ENCODE measurements at regions not wholly inside any gene's neighbourhood (a gene's known extent, or its start where the extent isn't known, plus 50 kb on each side); places are given as distances from the start of the nearest gene placed in this dataset.
A peak's percentile ranks its signal among the peaks of the same experiment; 100 is the strongest.

DNA sequence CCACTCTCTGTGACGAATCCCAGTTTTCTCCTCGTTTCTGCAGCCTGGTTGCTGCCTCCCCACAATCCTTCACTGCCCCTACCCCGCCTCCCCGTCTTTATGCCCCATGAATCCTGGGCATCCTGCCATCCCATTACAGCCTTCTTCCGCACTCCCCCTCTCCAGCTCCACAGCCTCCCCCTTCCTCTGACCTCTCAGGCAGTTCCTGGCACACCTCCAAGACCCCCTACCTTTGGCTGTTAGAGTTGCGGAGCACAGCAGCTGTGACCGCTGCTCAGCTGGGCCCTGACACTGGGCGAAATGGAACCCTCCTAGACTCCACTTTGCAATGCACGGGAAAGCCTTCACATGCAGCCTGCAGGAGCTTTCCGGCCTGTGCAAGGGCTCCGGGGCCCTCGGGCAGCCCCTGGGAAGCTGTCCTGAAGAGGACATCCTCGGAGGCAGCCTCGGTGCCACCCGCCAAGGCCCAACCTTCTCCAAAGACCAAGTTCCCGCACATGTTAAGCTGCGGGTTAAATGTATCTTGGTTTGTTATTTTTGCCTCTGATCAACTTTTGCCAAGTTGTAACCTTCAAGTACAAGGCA is 400.7 kb upstream of the MKI67 start:
- no peak for DNase-seq (ENCODE audit: low read depth, low spot score)
- no peak overlapping the region for H3K4me3 ChIP-seq (ENCODE audit: low read length)

DNA sequence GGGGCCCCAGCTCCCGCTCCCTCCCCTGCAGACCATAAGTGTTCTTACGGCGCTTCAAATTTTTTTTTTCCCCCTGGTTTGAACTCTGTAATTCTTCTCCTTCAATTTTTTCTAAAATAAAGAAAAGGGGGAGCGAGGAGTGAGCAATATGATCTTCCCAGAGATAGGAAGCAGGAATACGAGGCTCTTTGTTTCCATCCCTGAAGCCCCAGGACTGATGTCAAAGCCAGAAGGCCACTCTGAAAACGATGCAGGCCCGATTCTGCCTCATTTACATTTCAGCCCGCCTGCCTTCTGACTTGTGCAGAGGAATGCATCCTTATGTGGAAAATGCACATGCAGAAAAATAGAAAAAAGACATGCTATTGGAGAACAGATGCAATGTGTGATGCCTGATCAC is 401.5 kb upstream of the MKI67 start:
- no peak overlapping the region for H3K4me3 ChIP-seq (ENCODE audit: low read length)
- DNase-seq (ENCODE audit: low read depth, low spot score) = no peak

DNA sequence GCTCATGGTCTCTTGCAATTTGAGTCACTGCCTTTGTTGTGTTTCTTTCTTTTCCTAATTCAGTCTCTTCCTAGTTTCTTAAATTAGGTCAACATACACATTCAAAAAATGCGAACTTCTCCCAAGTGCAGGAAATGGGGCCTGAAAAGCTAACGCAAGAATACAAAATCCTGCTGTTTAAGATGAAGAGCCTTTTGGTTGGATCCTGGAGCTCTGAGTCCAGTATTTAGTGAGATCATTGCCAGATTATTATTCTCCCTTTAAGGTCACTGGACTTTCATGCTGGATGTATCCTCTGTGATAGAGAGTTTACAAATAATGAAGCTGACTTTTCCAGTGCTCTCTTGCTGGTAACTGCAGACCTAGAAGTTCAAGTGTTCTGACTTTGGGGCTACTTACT is 401.9 kb upstream of the MKI67 start:
- DNase-seq (ENCODE audit: low read depth, low spot score) = no peak
- no peak overlapping the region for H3K4me3 ChIP-seq (ENCODE audit: low read length)

DNA sequence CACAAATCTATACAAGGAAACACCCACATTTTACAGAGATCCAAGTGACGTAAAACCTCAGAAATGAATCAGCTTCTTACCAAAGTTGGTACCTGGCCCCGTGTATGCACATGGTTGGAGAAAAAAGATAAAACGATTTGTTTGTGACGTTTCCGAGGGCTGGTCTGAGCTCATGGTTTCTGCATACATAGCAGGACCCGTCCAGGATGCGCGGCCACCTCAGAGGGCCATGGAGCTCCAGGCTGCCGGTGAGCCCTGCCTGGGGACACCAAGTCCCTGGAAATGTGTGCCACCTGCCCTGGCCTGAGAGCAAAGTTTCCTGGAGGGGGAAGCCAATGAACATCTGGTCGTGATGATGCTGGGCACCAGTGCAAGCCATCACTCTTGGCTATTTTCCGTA is 402.6 kb upstream of the MKI67 start:
- DNase-seq (ENCODE audit: low read depth, low spot score) = no peak
- H3K4me3 ChIP-seq (ENCODE audit: low read length) = no peak overlapping the region

DNA sequence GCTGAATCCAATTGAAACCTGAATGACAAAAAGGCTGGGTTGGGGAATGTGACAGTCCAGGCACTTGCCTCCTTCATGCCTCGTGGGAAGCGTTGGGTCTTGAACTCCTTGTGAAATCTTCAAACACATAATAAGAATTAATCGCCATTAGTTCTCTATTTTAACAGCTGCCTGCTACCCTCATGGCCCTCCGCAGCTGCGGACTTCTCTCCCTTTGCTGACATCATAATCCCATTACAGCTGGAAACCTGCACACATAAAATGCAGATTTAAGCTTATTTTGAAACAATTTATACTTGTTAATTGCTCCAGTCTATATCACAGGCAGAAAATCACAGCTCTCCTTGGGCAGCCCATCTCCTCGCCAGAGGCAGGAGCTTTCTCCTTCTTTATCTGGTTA is 403.0 kb upstream of the MKI67 start:
- H3K4me3 ChIP-seq (ENCODE audit: low read length) = no peak overlapping the region
- DNase-seq (ENCODE audit: low read depth, low spot score) = no peak

DNA sequence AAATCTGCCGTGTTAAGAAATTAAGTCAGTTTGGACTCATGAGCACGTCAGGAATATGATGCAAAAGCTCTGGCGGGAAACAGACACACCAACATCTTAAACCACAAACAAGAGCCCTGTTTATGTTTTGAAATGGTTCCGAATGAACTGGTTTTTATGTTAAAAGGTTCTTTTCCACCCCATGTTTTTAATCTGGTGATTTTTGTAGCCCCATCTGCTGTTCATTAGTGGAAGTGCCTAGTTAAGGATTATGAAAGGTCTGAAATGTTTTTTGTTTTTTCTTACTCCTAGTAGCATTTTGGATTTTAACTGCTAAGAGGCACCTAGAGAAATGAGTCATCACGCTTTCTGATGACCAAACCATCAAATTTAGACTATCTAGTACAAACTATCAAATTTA is 404.1 kb upstream of the MKI67 start:
- no peak overlapping the region for H3K4me3 ChIP-seq (ENCODE audit: low read length)
- DNase-seq (ENCODE audit: low read depth, low spot score) = peak; percentile 10

DNA sequence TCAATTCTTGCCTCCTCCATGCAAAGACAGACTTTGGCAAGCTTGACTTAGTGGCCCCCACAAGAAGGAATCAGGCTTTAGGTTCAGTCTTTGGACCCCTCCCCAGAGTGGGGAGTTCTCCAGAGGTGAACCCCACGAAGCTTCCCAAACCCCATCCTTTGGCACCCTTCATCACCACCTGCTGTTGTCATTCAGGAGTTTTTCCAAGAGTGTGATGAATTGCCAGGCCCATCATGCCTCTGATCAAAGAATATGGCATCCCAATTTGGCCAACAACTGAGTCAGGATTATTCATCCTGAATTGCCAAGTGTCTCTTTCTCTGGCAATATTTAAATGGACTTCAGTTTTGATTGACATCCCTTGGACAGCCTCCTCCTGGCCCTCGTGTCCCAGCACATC is 404.7 kb upstream of the MKI67 start:
- DNase-seq (ENCODE audit: low read depth, low spot score) = no peak
- H3K4me3 ChIP-seq (ENCODE audit: low read length) = no peak overlapping the region

DNA sequence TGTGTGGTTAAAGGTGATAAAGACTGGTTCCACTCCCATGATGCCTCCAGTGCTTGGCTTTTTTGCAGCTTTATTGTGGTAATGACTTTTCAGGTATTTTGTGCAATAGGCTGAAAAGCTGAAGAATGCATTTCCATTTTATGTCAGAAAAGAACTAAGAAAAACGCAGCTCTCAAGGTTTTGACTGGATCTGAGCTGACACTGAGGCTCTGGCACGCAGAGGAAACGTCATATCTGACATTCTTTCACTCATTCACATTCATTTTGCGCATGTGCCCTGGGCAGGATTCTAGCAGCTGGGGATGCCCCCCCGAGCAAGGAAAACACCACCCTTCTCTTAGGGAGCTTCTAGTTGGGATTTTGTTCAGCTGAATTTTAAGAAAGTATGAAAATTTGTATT is 408.5 kb upstream of the MKI67 start:
- no peak overlapping the region for H3K4me3 ChIP-seq (ENCODE audit: low read length)
- no peak for DNase-seq (ENCODE audit: low read depth, low spot score)

DNA sequence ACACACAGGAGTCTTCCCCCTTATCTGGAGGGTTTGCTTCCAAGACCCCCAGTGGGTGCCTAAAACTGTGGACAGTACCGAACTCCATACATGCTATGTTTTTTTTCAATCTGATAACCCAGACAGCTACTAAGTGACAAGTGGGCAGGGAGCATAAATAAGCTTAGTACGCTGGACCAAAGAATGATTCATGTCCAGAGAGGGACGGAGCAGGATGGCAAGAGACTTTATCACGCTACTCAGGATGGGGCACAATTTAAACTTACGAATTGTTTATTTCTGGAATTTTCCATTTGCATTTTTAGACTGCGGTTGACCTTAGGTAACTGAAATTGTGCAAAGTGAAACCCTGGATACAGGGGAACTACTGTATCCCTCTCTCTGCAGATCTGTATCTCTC is 410.0 kb upstream of the MKI67 start:
- no peak for DNase-seq (ENCODE audit: low read depth, low spot score)
- H3K4me3 ChIP-seq (ENCODE audit: low read length) = no peak overlapping the region

DNA sequence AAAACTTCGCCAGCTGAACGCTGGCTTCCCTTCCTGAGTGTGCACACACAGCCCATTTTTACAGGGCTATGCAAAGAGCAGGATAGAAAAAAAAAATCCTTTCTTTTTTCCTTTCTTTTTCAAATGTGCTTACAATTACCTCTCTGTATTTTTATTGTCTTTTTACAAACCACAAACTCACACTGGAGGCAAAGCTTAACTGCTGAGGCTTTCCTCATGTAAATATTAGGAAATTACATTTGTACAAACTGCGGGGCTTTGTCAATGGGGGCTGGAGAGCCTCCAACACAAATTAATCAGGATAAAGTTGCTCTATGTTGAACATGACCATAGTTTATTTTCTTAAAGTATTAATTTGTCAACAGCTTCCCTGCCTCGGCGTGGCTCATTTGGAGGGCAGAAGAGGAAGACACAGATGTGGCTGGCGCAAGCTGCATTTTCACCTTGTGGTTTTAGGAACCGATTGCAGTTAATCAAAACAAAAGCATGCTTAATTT is 411.7 kb upstream of the MKI67 start:
- no peak for DNase-seq (ENCODE audit: low read depth, low spot score)
- no peak overlapping the region for H3K4me3 ChIP-seq (ENCODE audit: low read length)

DNA sequence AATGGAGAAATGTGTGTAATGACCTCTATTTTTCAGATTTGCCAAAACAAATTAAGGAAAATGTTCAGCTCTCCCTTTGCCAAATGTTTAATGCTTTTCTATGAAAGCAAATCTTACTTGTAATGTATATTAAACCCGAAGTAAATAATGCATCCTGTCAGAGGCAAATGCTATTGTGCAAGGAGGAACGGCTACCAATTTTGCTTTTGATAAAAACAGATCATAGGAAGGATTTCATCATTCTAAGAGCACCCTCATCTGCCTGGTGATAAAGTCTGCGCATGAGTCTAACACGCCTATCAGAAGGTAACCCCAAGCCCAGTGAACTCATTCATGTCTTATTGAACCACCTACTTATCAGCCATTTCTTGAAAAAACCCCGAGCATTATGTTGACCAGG is 412.4 kb upstream of the MKI67 start:
- DNase-seq (ENCODE audit: low read depth, low spot score) = no peak
- no peak overlapping the region for H3K4me3 ChIP-seq (ENCODE audit: low read length)

DNA sequence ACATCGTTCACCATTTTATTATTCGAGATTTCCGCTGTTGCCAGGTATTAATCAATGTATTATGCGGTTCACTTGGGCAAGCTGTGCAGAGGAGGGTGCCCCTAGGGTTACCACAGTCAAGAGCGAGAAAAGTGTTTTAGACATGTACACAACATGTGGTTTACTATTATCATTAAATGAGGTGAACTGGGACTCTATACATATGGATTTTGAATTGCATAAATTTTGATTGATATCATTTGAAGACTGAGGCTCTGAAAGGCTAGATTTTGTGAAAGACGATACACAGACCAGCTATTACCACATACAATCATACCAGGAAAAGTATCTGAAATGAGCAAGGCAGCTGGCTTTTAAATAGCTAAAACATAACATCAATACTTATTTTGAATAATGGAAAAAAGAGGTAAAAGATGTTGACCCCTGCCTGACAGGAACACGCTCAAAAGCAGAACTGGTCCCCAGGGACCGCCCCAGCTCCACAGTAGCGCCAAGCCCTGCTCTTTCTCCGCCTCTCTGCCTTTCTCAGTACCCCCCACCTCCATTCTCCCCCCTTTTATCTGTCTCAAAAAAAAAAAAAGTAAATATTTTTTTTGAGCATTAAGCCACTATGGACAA is 413.4 kb upstream of the MKI67 start:
- no peak overlapping the region for H3K4me3 ChIP-seq (ENCODE audit: low read length)
- DNase-seq (ENCODE audit: low read depth, low spot score) = no peak

DNA sequence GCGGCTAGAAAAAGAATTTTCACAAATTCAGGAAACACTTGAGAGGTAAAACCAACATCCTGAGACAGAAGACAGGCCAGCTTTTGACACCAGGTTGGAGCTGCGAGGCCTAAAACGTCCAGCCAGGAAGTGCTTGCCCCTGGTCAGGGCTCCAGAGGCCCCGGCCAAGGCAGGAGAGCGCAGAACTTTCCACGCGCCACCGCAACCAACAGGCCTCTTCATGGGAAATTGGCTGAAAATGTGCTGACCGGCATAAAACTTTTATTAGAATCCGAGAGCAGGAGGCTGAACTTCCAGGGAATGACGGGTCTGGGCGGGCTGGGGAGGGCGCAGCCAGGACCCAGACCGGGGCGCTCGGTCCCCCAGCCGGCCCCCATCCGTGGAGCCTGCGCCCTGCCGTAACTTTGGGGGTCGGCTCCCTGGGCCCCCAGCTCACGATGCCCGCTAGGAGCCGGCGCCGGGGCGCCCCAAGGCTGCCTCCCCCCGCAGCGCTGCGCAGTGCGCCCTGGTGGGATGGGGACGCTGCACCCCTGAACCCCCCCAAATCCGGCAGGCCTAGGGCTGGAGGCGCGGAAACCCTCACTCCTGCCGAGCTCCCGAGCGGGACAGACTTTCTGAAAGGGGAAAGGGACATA is 414.0 kb upstream of the MKI67 start:
- DNase-seq (ENCODE audit: low read depth, low spot score) = no peak
- H3K4me3 ChIP-seq (ENCODE audit: low read length) = no peak overlapping the region

DNA sequence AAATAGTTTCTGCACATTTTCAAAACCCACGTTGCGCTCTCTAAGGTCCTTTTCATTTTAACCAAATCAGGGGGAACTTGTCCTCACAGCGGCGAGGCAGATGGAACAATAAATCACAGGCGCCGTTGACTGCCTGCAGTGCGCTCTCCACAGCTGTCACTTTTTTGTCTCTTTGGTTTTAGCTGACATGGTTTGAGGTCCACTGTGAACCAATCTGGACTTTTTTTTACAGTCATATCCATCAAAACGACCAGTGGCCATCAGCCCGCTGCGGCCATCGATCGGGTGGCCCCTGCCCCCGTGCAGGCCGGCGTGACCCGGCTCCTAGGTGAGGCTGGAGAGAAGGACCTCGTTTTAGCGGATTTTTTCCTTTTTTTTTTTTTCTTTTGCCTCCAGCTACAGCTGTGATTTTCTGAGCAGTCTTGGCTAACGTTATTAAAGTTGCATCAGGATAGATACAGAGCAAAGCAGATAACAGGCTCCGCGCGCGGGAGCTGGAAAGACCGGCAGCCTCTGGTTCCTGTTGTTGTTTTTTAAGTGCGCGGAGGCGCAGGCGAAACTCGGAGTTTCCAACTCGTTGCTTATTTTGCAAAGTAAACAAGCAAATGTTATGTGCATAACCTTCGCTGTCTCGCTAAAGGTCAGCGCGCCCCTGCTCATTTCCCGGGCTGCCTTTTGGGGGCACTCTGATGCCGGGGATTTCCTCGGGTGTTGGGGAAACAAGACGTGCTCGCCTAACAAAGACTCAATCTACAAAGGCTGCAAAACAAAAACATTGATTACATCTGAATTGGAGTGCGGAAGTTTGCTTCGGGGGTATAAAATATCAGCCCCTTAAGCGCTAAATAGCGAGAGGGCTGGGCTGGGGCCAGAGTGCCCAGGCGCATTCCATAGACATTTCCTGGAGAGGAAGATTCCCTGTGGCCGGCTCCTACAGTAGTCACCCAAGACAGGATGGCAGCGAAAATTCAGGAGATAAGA is 414.8 kb upstream of the MKI67 start:
- no peak overlapping the region for H3K4me3 ChIP-seq (ENCODE audit: low read length)
- no peak for DNase-seq (ENCODE audit: low read depth, low spot score)

DNA sequence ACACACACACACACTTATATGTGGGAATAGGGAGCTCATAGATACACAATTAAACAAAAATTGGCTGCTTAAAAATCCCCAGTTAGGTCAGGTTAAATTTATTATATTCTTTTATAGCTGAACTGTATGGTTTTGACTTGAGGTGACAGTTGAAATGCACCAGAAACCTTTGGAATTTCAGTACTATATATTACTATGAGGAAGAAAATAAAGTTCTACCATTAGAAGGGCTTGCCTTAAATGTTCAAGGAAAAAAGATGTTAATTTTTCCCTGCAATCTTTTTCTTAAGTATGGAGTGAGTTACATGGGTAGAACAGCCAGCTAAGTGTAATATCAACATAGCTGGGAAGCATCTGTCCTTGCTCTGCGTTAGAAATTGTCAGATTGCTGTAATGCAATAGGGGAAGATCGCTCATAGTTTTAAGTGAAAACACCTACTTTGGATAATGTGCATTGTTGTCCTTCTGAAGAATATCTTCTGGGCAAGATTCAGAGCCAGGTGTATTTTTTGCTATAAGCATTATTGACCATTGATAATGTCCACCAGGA is 415.8 kb upstream of the MKI67 start:
- no peak for DNase-seq (ENCODE audit: low read depth, low spot score)
- H3K4me3 ChIP-seq (ENCODE audit: low read length) = no peak overlapping the region

DNA sequence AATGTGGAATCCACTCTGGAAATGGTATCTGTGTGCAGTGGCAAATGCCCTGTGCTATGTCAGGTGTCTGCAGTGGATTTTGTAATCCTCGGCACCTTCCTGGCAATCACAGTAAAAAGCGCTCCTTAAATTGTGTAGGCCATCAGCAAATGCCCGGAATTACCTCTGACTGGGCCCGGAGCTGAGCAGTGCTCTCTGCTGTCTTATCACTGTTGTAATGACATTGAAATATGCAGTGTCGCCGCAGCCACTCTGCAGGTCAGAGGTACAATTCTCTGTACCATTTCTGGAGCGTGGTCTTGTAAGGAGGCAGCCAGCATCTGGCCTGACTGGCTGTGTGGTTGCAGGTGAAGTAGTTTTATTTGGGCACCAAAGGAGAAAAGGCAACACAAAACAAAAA is 416.4 kb upstream of the MKI67 start:
- DNase-seq (ENCODE audit: low read depth, low spot score) = no peak
- H3K4me3 ChIP-seq (ENCODE audit: low read length) = no peak overlapping the region

DNA sequence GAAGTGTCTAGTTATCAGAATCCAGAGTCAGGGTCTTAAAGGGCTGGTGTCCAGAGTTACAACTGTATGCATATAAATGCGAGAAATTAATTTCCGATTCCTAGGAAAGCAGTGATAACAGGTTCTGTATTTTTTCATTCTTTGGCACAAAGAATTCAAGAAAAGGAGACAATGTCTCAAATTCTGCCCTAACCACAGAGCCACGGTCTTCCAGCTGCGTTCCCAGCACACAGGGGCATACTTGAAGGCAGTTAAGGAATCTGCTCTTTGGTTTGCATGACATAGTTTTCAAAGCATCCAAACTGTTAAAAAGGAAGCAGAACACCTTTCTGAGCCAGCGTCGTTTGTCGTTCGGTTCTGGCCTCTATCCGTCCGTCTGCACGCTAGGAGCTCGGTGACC is 416.9 kb upstream of the MKI67 start:
- DNase-seq (ENCODE audit: low read depth, low spot score) = no peak
- no peak overlapping the region for H3K4me3 ChIP-seq (ENCODE audit: low read length)

DNA sequence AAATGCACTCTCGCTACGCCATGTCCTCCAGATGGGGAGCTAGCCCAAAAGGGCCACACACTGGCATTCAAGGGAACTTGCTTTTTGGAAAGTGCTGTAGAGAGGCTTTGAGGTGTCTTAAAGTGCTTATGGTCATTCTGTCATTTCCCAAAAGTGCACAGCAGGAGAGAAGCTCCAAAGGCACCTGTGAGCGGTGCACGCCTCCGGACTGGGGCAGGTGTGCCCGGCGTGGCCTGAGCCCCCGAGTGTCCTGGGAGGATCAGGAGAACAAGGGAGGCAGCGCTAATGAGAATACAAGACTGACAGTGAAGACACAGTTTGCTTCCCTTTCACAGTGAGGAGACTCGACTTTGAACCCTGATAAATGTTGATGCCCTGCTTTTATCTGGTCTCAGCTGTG is 419.0 kb upstream of the MKI67 start:
- no peak for DNase-seq (ENCODE audit: low read depth, low spot score)

DNA sequence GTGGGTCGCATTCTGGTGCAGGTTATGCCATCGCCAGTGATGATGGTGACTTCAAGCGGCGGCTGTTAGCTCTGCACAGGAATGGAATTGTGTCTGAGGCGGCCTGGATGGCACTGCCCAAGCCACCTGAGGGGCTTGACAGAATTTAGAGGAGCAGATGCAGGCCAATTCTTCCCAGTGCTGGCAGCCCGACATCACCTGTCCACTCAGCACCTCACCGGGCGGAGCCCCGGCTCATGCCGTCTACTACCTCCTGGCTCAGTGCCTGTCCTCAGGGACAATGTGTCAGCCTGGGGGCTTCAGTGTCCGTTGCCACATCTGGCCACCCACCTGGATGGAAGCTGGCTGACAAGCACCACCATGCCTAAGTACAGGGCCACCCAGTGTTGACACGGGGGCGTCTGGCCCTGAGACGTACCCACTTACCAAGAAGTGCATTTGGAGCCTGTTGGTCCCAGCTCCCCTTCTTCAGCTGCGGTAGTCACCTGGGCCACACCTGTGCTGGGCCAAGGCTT is 420.5 kb upstream of the MKI67 start:
- no peak overlapping the region for H3K4me3 ChIP-seq (ENCODE audit: low read length)
- no peak for DNase-seq (ENCODE audit: low read depth, low spot score)

More for the DNA sequence above, 419.0 kb upstream of the MKI67 start:
- no peak overlapping the region for H3K4me3 ChIP-seq (ENCODE audit: low read length)

All from Jurkat, Clone E6-1 (cell line).